ENCODE measurements at regions not wholly inside any gene's neighbourhood (a gene's known extent, or its start where the extent isn't known, plus 50 kb on each side); places are given as distances from the start of the nearest gene placed in this dataset.

DNA sequence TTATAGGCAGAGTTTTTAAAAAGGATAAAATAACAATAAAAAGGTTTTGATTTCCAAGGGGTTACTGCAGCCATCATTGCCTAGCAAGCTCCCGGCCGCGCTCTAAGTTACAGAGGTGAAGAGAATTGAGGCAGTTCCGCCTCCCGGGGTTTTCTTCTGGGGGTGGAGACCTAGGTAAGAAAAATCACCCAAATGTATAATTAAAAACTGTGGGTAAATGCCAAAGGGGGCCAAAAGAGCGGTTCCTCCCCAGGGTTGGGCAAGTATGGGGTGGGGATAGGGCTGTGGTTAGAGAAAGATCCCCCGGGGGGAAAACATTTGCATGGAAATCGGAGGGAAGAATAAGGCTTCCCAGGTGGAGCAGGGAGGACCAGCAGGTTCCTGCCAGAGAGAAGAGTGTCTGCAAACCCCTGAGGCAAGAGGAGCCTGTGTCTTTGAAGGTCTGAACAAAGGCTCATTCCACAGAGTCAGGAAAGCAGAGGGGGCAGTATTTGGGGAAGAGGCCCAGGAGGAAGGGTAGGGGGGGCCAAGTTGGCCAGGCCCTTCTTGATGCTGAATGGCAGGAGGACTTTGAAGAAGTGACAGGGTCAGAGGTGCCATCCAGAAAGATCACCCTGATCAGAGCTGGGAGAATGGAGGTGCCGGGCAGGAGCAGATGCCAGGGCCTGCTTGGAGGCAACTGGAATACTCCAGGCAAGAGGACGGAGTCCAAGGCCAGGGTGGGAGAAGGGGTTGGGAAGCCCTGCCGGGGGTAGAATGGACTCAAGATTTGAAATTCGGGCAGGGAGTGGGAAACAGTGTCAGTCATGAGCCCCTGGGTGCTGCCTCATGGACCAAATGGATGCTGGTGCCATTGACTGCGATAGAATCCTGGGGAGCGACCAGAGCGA lies 152.9 kb upstream of the RGMA start:
- TF ChIP-seq, protein P1, sequence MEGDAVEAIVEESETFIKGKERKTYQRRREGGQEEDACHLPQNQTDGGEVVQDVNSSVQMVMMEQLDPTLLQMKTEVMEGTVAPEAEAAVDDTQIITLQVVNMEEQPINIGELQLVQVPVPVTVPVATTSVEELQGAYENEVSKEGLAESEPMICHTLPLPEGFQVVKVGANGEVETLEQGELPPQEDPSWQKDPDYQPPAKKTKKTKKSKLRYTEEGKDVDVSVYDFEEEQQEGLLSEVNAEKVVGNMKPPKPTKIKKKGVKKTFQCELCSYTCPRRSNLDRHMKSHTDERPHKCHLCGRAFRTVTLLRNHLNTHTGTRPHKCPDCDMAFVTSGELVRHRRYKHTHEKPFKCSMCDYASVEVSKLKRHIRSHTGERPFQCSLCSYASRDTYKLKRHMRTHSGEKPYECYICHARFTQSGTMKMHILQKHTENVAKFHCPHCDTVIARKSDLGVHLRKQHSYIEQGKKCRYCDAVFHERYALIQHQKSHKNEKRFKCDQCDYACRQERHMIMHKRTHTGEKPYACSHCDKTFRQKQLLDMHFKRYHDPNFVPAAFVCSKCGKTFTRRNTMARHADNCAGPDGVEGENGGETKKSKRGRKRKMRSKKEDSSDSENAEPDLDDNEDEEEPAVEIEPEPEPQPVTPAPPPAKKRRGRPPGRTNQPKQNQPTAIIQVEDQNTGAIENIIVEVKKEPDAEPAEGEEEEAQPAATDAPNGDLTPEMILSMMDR (IDR thresholded peaks at IDR 0.05 in 4 of 5, conservative IDR thresholded peaks at IDR 0.05 in 1 of 5) = no peak
- TF ChIP-seq POLR2A (IDR thresholded peaks at IDR 0.05) = no peak

Data from gastrocnemius medialis (tissue), 4 donors.